ENCODE measurements at regions not wholly inside any gene's neighbourhood (a gene's known extent, or its start where the extent isn't known, plus 50 kb on each side); places are given as distances from the start of the nearest gene placed in this dataset.

DNA sequence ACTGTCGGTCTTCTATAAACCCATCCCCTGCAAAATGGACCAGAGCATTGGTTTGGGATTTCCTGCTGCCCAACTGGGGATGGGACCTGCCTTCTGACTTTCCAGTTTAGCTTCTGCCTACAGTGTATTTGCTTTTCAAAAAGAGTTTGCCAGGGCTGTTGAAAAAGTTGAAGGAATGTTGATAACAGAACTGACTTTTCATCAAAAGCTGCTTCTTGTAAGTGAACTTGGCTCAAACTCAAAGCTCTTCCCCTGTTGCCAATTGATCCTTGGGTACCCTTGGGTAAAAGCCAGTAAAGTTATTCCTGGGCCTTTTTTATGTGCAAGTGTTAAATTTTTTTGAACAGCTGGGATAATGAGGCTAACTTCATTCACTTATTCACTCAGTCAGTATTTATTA is 142.9 kb upstream of the SLC30A5 start:
- Histone ChIP-seq H3K23ac (ENCODE audit: low read length) (no peak overlapping the region), H3K4me1 (ENCODE audit: control insufficient read depth, low read depth, low read length) (peaks cover 4% of the 10 kb centered on the region), H3K79me1 (ENCODE audit: low read length) (no peaks in the 10 kb centered on the region), H3K4ac (ENCODE audit: low read depth, low read length) (no peak overlapping the region), H4K5ac (ENCODE audit: low read length) (no peak overlapping the region), H2BK5ac (ENCODE audit: low read length) (no peak overlapping the region), H2BK15ac (replicated peaks; ENCODE audit: low read depth) (no peak overlapping the region), H3K9ac (ENCODE audit: low read length) (no peak overlapping the region), H4K8ac (ENCODE audit: low read depth, low read length) (no peak overlapping the region), H2BK120ac (ENCODE audit: low read depth, low read length) (no peak overlapping the region), H3K4me2 (ENCODE audit: low read length) (no peak overlapping the region), H3K79me2 (ENCODE audit: control insufficient read depth, insufficient read depth, low read length) (no peaks in the 10 kb centered on the region), H3K27me3 (ENCODE audit: insufficient read depth, low read length, poor library complexity) (no peaks in the 10 kb centered on the region), H3K4me3 (ENCODE audit: low read length) (no peak overlapping the region), H3K56ac (ENCODE audit: low read length) (no peak overlapping the region), H3K27ac (ENCODE audit: low read depth, low read length) (no peak overlapping the region), H2AK5ac (ENCODE audit: low read length) (no peak overlapping the region), H3K18ac (ENCODE audit: low read length) (peak overlapping the region; percentile 41), H3K36me3 (ENCODE audit: control insufficient read depth, insufficient read depth, low read length) (no peaks in the 10 kb centered on the region)
- no peak for DNase-seq
- no CpG with 5 or more reads among the region's 1 CpG for WGBS (ENCODE audit: extremely low coverage, insufficient coverage, low lambda C conversion rate)

DNA sequence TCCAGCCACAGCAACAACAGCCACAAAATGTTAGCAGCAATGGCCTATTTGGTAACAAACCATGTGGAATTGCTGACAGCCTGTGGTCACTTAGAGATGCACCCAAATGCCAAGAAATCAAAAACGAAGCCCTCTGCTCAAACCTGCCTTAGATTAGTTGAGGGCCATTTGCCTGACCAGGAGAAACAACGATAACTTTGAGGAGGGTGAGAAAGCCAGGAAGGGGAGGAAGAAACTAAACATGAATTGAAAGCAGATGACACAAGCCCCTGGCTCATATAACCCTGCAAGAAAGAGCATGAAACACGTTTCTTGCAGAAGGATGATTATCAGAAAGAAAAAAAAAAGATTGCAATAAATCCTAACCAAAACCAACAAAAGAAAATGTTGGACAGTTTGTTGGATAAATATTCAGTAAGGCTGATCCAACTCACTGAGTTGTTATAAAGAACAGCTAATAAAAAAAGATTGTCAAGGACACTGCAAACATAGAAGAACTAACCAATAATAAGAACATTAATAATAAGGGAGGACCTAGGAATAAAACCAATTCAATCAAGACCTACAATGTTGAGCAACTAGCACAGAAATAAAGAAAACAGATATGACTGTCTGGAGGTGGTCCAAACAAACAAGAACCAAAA is 140.5 kb upstream of the SLC30A5 start:
- Histone ChIP-seq H2BK15ac (replicated peaks; ENCODE audit: low read depth) (no peak overlapping the region), H3K4me1 (ENCODE audit: control insufficient read depth, low read depth, low read length) (peaks cover 4% of the 10 kb centered on the region), H3K56ac (ENCODE audit: low read length) (no peak overlapping the region), H3K27me3 (ENCODE audit: insufficient read depth, low read length, poor library complexity) (no peaks in the 10 kb centered on the region), H3K23ac (ENCODE audit: low read length) (no peak overlapping the region), H3K4me2 (ENCODE audit: low read length) (no peak overlapping the region), H3K4me3 (ENCODE audit: low read length) (no peak overlapping the region), H3K18ac (ENCODE audit: low read length) (no peak overlapping the region), H4K8ac (ENCODE audit: low read depth, low read length) (no peak overlapping the region), H2BK120ac (ENCODE audit: low read depth, low read length) (no peak overlapping the region), H3K79me2 (ENCODE audit: control insufficient read depth, insufficient read depth, low read length) (no peaks in the 10 kb centered on the region), H2BK5ac (ENCODE audit: low read length) (no peak overlapping the region), H3K79me1 (ENCODE audit: low read length) (no peaks in the 10 kb centered on the region), H3K36me3 (ENCODE audit: control insufficient read depth, insufficient read depth, low read length) (no peaks in the 10 kb centered on the region), H3K27ac (ENCODE audit: low read depth, low read length) (no peak overlapping the region), H3K9ac (ENCODE audit: low read length) (no peak overlapping the region), H2AK5ac (ENCODE audit: low read length) (no peak overlapping the region), H3K4ac (ENCODE audit: low read depth, low read length) (no peak overlapping the region), H4K5ac (ENCODE audit: low read length) (no peak overlapping the region)
- DNase-seq, result no peak
- no CpG with 5 or more reads among the region's 3 CpGs for WGBS (ENCODE audit: extremely low coverage, insufficient coverage, low lambda C conversion rate)

DNA sequence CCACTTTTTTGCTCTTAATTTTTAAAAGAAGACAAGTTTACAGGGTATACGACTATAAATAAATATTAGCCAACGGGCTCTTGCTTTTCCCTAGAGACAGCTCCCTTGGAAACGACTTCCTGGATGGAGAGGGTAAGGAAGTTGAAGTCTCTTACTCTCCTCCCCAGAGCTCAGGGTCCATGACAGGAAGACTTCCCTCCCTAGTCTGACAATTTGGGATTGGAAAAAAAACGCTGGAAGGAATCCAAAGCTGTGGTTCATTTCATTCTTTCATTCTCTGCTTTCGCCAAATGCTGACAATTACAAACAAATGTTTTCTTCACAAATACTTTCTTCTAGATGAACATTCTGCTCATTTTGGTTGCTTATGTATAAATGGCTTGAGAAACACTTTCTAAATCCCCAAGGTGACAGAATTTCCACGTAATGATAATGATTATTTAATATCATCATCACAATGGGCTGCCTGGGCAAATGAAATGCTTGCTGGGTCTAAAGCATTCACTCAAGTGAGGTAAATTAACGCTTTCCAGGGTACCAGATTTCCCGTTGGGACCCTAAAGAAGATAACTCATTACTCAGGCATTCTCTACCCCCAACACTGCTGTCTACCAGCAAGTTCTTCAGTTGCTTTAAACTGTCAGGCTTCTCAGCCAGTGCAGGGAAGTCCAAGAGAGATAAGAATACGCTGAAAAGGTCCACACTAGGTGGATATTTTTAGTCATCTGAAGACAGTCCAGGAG is 139.8 kb upstream of the SLC30A5 start:
- no peak overlapping the region for H3K9ac ChIP-seq (ENCODE audit: low read length)
- no peak for DNase-seq

DNA sequence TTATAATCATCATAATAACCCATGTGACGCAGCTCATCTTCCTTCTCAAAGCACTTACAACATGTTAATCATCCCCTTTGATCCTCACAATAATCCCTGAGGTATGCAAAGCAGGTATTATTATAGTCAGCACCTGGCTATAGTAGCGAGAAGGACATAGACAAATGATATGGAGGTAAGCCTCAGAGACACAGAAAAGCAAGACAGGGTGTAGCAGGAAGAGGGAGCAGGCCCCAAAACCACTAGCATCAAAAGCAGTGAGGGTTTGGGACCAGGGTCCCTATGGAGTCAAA is 139.2 kb upstream of the SLC30A5 start:
- H3K4ac ChIP-seq (ENCODE audit: low read depth, low read length), result no peak overlapping the region
- no peak for DNase-seq
- H4K5ac ChIP-seq (ENCODE audit: low read length), result no peak overlapping the region
- no peaks in the 10 kb centered on the region for H3K27me3 ChIP-seq (ENCODE audit: insufficient read depth, low read length, poor library complexity)
- H2BK5ac ChIP-seq (ENCODE audit: low read length), result no peak overlapping the region
- H3K4me2 ChIP-seq (ENCODE audit: low read length), result no peak overlapping the region
- H3K27ac ChIP-seq (ENCODE audit: low read depth, low read length), result no peak overlapping the region
- no peak overlapping the region for H3K56ac ChIP-seq (ENCODE audit: low read length)
- no peaks in the 10 kb centered on the region for H3K79me1 ChIP-seq (ENCODE audit: low read length)
- no peak overlapping the region for H2BK15ac ChIP-seq (replicated peaks; ENCODE audit: low read depth)
- no peak overlapping the region for H3K23ac ChIP-seq (ENCODE audit: low read length)
- H2AK5ac ChIP-seq (ENCODE audit: low read length), result no peak overlapping the region
- no peak overlapping the region for H3K9ac ChIP-seq (ENCODE audit: low read length)
- H3K79me2 ChIP-seq (ENCODE audit: control insufficient read depth, insufficient read depth, low read length), result no peaks in the 10 kb centered on the region
- no peak overlapping the region for H2BK120ac ChIP-seq (ENCODE audit: low read depth, low read length)
- H3K36me3 ChIP-seq (ENCODE audit: control insufficient read depth, insufficient read depth, low read length), result no peaks in the 10 kb centered on the region
- no peak overlapping the region for H3K4me3 ChIP-seq (ENCODE audit: low read length)
- H3K18ac ChIP-seq (ENCODE audit: low read length), result no peak overlapping the region
- WGBS (ENCODE audit: extremely low coverage, insufficient coverage, low lambda C conversion rate), result no CpG with 5 or more reads among the region's 2 CpGs
- peaks cover 4% of the 10 kb centered on the region for H3K4me1 ChIP-seq (ENCODE audit: control insufficient read depth, low read depth, low read length)
- no peak overlapping the region for H4K8ac ChIP-seq (ENCODE audit: low read depth, low read length)

More for the DNA sequence above, 139.8 kb upstream of the SLC30A5 start:
- no peaks in the 10 kb centered on the region for H3K27me3 ChIP-seq (ENCODE audit: insufficient read depth, low read length, poor library complexity)
- no peaks in the 10 kb centered on the region for H3K36me3 ChIP-seq (ENCODE audit: control insufficient read depth, insufficient read depth, low read length)
- H2BK15ac ChIP-seq (replicated peaks; ENCODE audit: low read depth), result no peak overlapping the region
- H3K4ac ChIP-seq (ENCODE audit: low read depth, low read length), result no peak overlapping the region
- peaks cover 4% of the 10 kb centered on the region for H3K4me1 ChIP-seq (ENCODE audit: control insufficient read depth, low read depth, low read length)
- no peak overlapping the region for H4K8ac ChIP-seq (ENCODE audit: low read depth, low read length)
- H3K27ac ChIP-seq (ENCODE audit: low read depth, low read length), result no peak overlapping the region
- H3K56ac ChIP-seq (ENCODE audit: low read length), result no peak overlapping the region
- H2AK5ac ChIP-seq (ENCODE audit: low read length), result no peak overlapping the region
- H3K23ac ChIP-seq (ENCODE audit: low read length), result no peak overlapping the region
- no peak overlapping the region for H2BK120ac ChIP-seq (ENCODE audit: low read depth, low read length)
- H3K4me2 ChIP-seq (ENCODE audit: low read length), result no peak overlapping the region
- H3K79me1 ChIP-seq (ENCODE audit: low read length), result no peaks in the 10 kb centered on the region
- H2BK5ac ChIP-seq (ENCODE audit: low read length), result no peak overlapping the region
- no peak overlapping the region for H4K5ac ChIP-seq (ENCODE audit: low read length)
- H3K4me3 ChIP-seq (ENCODE audit: low read length), result no peak overlapping the region
- no peak overlapping the region for H3K18ac ChIP-seq (ENCODE audit: low read length)
- H3K79me2 ChIP-seq (ENCODE audit: control insufficient read depth, insufficient read depth, low read length), result no peaks in the 10 kb centered on the region
- no CpG with 5 or more reads among the region's 9 CpGs for WGBS (ENCODE audit: extremely low coverage, insufficient coverage, low lambda C conversion rate)

DNA sequence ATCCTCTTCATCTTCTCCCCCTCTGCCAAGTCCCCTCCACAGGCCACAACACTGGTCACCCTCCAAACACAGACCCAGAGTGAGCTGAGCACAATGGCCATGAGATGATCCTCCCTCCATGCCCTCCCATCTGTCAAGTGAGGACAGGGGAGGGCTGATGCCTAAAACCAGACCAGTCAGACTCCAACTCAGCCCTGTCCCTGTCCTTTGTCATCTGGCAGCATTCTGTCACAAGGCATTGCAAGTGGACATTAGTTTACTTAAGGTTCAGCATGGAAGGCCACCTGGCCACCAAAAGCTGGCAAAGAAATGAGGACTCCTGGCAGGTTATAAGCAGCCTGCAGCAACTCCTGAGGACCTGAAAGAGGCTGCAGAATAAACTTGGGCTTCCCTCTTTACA is 136.2 kb upstream of the SLC30A5 start:
- Histone ChIP-seq H3K9ac (ENCODE audit: low read length) (no peak overlapping the region), H3K27me3 (ENCODE audit: insufficient read depth, low read length, poor library complexity) (no peaks in the 10 kb centered on the region), H3K18ac (ENCODE audit: low read length) (no peak overlapping the region), H3K27ac (ENCODE audit: low read depth, low read length) (no peak overlapping the region), H3K56ac (ENCODE audit: low read length) (no peak overlapping the region), H3K4me1 (ENCODE audit: control insufficient read depth, low read depth, low read length) (no peaks in the 10 kb centered on the region), H3K79me1 (ENCODE audit: low read length) (no peaks in the 10 kb centered on the region), H3K4me2 (ENCODE audit: low read length) (no peak overlapping the region), H3K36me3 (ENCODE audit: control insufficient read depth, insufficient read depth, low read length) (no peaks in the 10 kb centered on the region), H3K23ac (ENCODE audit: low read length) (no peak overlapping the region), H3K79me2 (ENCODE audit: control insufficient read depth, insufficient read depth, low read length) (no peaks in the 10 kb centered on the region), H4K5ac (ENCODE audit: low read length) (no peak overlapping the region), H4K8ac (ENCODE audit: low read depth, low read length) (no peak overlapping the region), H2BK15ac (replicated peaks; ENCODE audit: low read depth) (no peak overlapping the region), H3K4me3 (ENCODE audit: low read length) (no peak overlapping the region), H2BK120ac (ENCODE audit: low read depth, low read length) (no peak overlapping the region), H3K4ac (ENCODE audit: low read depth, low read length) (no peak overlapping the region), H2BK5ac (ENCODE audit: low read length) (no peak overlapping the region), H2AK5ac (ENCODE audit: low read length) (no peak overlapping the region)
- no peak for DNase-seq

DNA sequence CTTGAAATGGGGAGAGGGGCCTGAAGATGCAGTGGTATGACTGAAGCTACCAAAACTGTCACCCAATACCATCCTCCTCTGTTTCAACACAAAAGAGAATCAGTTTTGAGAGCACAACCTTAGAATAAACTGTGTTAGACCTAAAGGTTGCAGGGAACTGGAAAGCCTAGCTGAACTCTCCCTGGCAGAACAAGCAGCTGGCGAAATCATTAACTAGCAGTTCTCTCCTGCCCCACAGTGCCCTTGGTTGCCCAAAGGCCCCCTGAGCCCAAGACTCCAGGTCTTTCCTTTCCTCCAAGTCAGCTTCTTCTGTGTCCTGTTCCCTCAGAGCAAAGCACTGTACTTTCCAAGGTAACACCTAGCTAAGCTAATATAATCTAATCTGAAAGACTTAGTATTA is 135.4 kb upstream of the SLC30A5 start:
- Histone ChIP-seq H2BK15ac (replicated peaks; ENCODE audit: low read depth) (no peak overlapping the region), H2BK120ac (ENCODE audit: low read depth, low read length) (no peak overlapping the region), H4K8ac (ENCODE audit: low read depth, low read length) (no peak overlapping the region), H3K4me2 (ENCODE audit: low read length) (no peak overlapping the region), H3K4me3 (ENCODE audit: low read length) (no peak overlapping the region), H3K27me3 (ENCODE audit: insufficient read depth, low read length, poor library complexity) (no peaks in the 10 kb centered on the region), H3K23ac (ENCODE audit: low read length) (no peak overlapping the region), H3K4me1 (ENCODE audit: control insufficient read depth, low read depth, low read length) (no peaks in the 10 kb centered on the region), H3K9ac (ENCODE audit: low read length) (no peak overlapping the region), H3K36me3 (ENCODE audit: control insufficient read depth, insufficient read depth, low read length) (no peaks in the 10 kb centered on the region), H3K4ac (ENCODE audit: low read depth, low read length) (no peak overlapping the region), H4K5ac (ENCODE audit: low read length) (no peak overlapping the region), H3K18ac (ENCODE audit: low read length) (no peak overlapping the region), H3K27ac (ENCODE audit: low read depth, low read length) (no peak overlapping the region), H3K79me2 (ENCODE audit: control insufficient read depth, insufficient read depth, low read length) (no peaks in the 10 kb centered on the region), H2AK5ac (ENCODE audit: low read length) (no peak overlapping the region), H3K79me1 (ENCODE audit: low read length) (no peaks in the 10 kb centered on the region), H3K56ac (ENCODE audit: low read length) (no peak overlapping the region), H2BK5ac (ENCODE audit: low read length) (no peak overlapping the region)
- no peak for DNase-seq
- no CpG with 5 or more reads among the region's 1 CpG for WGBS (ENCODE audit: extremely low coverage, insufficient coverage, low lambda C conversion rate)

Data from mesendoderm (in vitro differentiated cells).